Prostate gland (tissue), 2 donors: ENCODE measurements at regions not wholly inside any gene's neighbourhood (a gene's known extent, or its start where the extent isn't known, plus 50 kb on each side); places are given as distances from the start of the nearest gene placed in this dataset.

Experiments
- DNase-seq: peaks from one replicate; pipeline ENCODE4 v3.0.0-alpha.2; 2019; ENCODE audit warnings: low spot score
- H3K27ac ChIP-seq, 2 donors: fragments of 200-600 bp; sonication (generic); 2 replicates each; pipeline ENCODE4 v1.5.1; 2017 to 2019
- H3K27me3 ChIP-seq: fragments of 200-600 bp; sonication (generic); replicated peaks from 2 replicates; pipeline ENCODE4 v1.5.1; 2019; ENCODE audit not compliant: insufficient read depth
- H3K36me3 ChIP-seq, 2 donors: fragments of 200-600 bp; sonication (generic); 1 replicate in 1 of 2; 2 replicates in 1 of 2; pipeline versions ENCODE4 v1.5.1 to v1.8.1; 2017 to 2019
- H3K4me1 ChIP-seq: fragments of 200-600 bp; sonication (generic); replicated peaks from 2 replicates; pipeline ENCODE4 v1.5.1; 2019
- H3K4me3 ChIP-seq, 2 donors: fragments of 200-600 bp; sonication (generic); 2 replicates each; pipeline ENCODE4 v1.5.1; 2017 to 2019
- H3K9me3 ChIP-seq: fragments of 200-600 bp; sonication (generic); 2 replicates; pipeline ENCODE4 v1.5.1; 2017
- CTCF ChIP-seq, 4 experiments: fragments of 200-600 bp in 2 of 4; fragments of 450-650 bp in 2 of 4; sonication (generic) in 2 of 4; IDR thresholded peaks; 1 replicate in 3 of 4; 2 replicates in 1 of 4; pipeline ENCODE4 v1.5.1; 2016 to 2019; ENCODE audit warnings: antibody characterized with exemption in 4 of 4, mild to moderate bottlenecking in 2 of 4, moderate library complexity in 2 of 4
- POLR2A ChIP-seq: fragments of 450-650 bp; IDR thresholded peaks from one replicate; pipeline ENCODE4 v1.6.1; 2016; ENCODE audit warnings: antibody characterized with exemption, mild to moderate bottlenecking
- POLR2AphosphoS5 ChIP-seq: sonication (generic); formaldehyde crosslinking; IDR thresholded peaks from one replicate; pipeline ENCODE4 v1.6.1; 2017; ENCODE audit warnings: antibody characterized with exemption
- WGBS: methylation state at CpG from one replicate; pipeline ENCODE4 v1.1.5; 2018; 5-methylcytosine and 5-hydroxymethylcytosine counted together
- intact Hi-C: fragments of 100-400 bp; cut with DNase I; formaldehyde crosslinking; loops from one replicate; pipeline ENCODE4 v1.14.2; 2022

DNA sequence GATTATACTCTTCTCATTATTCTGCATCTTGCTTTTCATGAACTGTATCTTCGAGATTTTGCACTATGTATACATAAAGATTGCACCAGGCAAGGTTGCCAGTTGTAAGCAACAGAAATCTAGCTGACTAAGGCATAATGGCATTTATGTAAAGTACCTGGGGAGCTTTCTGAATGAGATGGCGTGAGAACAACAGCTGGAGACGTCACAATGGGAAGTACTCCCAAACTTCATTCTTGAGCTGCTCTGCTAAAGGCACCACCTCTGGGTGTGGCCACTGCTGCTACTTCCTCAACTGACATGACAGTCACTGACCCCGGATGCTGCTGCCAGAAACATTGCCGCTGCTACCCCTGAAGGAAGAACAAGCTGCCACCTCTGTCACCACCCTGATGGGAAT is 220.7 kb downstream of the NOVA1 start:
- no peak overlapping the region for H3K27ac ChIP-seq
- intact Hi-C loops = no loop called here
- WGBS = 74% methylated on average over 5 of the region's 5 CpGs
- no peak overlapping the region for H3K4me3 ChIP-seq
- H3K4me1 ChIP-seq = no peaks in the 10 kb centered on the region
- no peaks in the 10 kb centered on the region for H3K9me3 ChIP-seq
- H3K36me3 ChIP-seq = no peaks in the 10 kb centered on the region
- no peak for DNase-seq
- H3K27me3 ChIP-seq = no peaks in the 10 kb centered on the region
- TF ChIP-seq CTCF (IDR thresholded peaks at IDR 0.05) (no peak), POLR2AphosphoS5 (no peak)

- Histone ChIP-seq H3K36me3 (no peaks in the 10 kb centered on the region), H3K4me1 (no peaks in the 10 kb centered on the region), H3K4me3 (no peak overlapping the region), H3K27ac (no peak overlapping the region), H3K9me3 (no peaks in the 10 kb centered on the region), H3K27me3 (no peaks in the 10 kb centered on the region)
- WGBS = 71% methylated on average over 3 of the region's 3 CpGs
- TF ChIP-seq POLR2AphosphoS5 (no peak), CTCF (IDR thresholded peaks at IDR 0.05) (no peak)
- intact Hi-C loops = no loop called here
- DNase-seq = no peak
Measured at GRCh38 chr14:26370115-26370514, 227.7 kb downstream of the NOVA1 start.

DNA sequence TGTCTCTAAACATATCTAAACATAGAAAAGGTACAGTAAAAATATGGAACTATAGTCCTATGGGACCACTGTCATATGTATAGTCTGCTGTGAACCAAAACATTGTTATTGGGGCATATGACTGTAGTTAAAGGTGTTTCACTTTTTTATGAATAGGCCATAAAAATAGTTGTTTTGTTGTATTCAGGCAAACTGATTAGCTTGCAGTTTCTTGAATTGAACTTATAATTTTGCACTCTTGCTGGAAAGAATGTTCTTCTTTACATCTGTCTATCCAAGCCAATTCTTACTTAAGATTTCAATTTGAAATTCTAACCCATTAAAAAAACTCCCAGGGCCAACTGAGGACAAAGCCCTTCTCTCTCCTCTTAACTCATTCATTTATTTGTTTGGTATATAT is 234.1 kb downstream of the NOVA1 start:
- Histone ChIP-seq H3K4me3 (no peak overlapping the region), H3K4me1 (no peaks in the 10 kb centered on the region), H3K27ac (no peak overlapping the region), H3K36me3 (no peaks in the 10 kb centered on the region), H3K27me3 (no peaks in the 10 kb centered on the region), H3K9me3 (no peaks in the 10 kb centered on the region)
- no peak for DNase-seq
- intact Hi-C loops = no loop called here
- TF ChIP-seq CTCF (IDR thresholded peaks at IDR 0.05) = no peak
- TF ChIP-seq POLR2AphosphoS5 = no peak
- no peak for TF ChIP-seq POLR2A

DNA sequence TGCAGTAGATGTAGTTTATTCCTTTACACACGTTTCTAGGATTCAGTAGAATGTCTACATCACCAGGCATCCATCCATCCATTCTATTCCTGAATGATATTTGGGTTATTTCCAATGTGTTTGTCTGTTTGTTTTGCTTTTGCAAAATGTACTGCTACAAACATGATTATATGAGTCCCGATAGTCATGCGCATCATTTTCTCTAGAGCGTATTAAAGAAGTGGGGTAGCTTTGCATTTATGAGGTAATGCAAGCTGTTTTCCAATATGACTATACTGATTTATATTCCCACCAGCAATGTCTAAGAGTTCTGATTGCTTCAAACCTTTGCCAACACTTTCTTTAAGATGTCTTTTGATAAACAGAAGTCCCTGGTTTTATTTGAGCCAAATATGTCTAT is 253.2 kb downstream of the NOVA1 start:
- no peaks in the 10 kb centered on the region for H3K27me3 ChIP-seq
- no peak overlapping the region for H3K27ac ChIP-seq
- H3K4me3 ChIP-seq = no peak overlapping the region
- DNase-seq = no peak
- intact Hi-C loops = no loop called here
- 92% methylated on average over 4 of the region's 4 CpGs for WGBS
- no peak for TF ChIP-seq POLR2A
- no peak for TF ChIP-seq CTCF (IDR thresholded peaks at IDR 0.05)
- no peak for TF ChIP-seq POLR2AphosphoS5
- no peaks in the 10 kb centered on the region for H3K36me3 ChIP-seq
- H3K9me3 ChIP-seq = no peaks in the 10 kb centered on the region
- no peaks in the 10 kb centered on the region for H3K4me1 ChIP-seq

DNA sequence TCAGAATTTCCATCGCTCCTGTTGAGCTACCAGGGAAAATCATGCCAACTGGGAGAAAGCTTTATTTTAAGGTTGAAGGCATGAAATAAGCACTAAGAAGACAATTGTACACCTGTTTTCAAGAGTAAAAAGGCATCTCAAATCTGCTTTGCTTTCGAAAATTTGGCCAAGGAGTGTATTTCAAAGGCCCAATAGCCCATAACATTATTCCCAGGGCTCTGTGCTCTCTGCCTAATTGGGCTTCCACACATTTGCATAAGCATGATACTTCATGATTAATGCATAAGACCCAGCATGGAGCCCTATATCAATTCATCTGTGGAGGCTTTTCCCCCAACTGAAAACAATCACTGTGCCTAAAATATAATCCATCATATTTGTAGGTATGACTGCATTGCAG is 258.5 kb downstream of the NOVA1 start:
- 94% methylated on average over 2 of the region's 2 CpGs for WGBS
- Histone ChIP-seq H3K4me1 (no peaks in the 10 kb centered on the region), H3K4me3 (no peak overlapping the region)

More for the DNA sequence above, 258.5 kb downstream of the NOVA1 start:
- H3K27ac ChIP-seq = no peak overlapping the region
- DNase-seq = no peak
- no peaks in the 10 kb centered on the region for H3K36me3 ChIP-seq
- TF ChIP-seq POLR2A (no peak), POLR2AphosphoS5 (no peak), CTCF (IDR thresholded peaks at IDR 0.05) (no peak)
- H3K27me3 ChIP-seq = no peaks in the 10 kb centered on the region
- intact Hi-C loops = no loop called here
- no peaks in the 10 kb centered on the region for H3K9me3 ChIP-seq
